Natural killer cell (primary cell): ENCODE measurements at regions not wholly inside any gene's neighbourhood (a gene's known extent, or its start where the extent isn't known, plus 50 kb on each side); places are given as distances from the start of the nearest gene placed in this dataset.

Experiments
- ATAC-seq, 3 donors: fragments of 150-1000 bp in 2 of 3; fragments of 200-7000 bp in 1 of 3; cut with Tn5 transposase; 1 replicate in 1 of 3; 2 replicates in 2 of 3; pipeline ENCODE4 v1.10.0; 2021; ENCODE audit warnings: mild to moderate bottlenecking in 2 of 3, moderate library complexity in 2 of 3
- DNase-seq, 2 donors: peaks; one replicate each; pipeline versions ENCODE4 v3.0.0 to v3.0.0-alpha.2; 2013 to 2021; ENCODE audit warnings: mixed read lengths in 1 of 2
- H3K27ac ChIP-seq: one replicate; pipeline ENCODE4 v1.5.1; 2013; ENCODE audit warnings: mild to moderate bottlenecking, low read length
- H3K27me3 ChIP-seq: one replicate; pipeline ENCODE4 v1.6.1; 2013; ENCODE audit warnings: low read length; ENCODE audit not compliant: control insufficient read depth, insufficient read depth
- H3K36me3 ChIP-seq: one replicate; pipeline ENCODE4 v1.6.1; 2013; ENCODE audit warnings: low read length; ENCODE audit not compliant: control insufficient read depth, insufficient read depth
- H3K4me1 ChIP-seq: one replicate; pipeline ENCODE4 v1.6.1; 2013; ENCODE audit warnings: low read length; ENCODE audit not compliant: control insufficient read depth, insufficient read depth
- H3K4me3 ChIP-seq: one replicate; pipeline ENCODE4 v1.5.1; 2013; ENCODE audit warnings: low read length
- H3K9me3 ChIP-seq: one replicate; pipeline ENCODE4 v1.6.1; 2013; ENCODE audit warnings: low read length; ENCODE audit not compliant: control insufficient read depth, insufficient read depth
- H3K27ac Mint-ChIP-seq, 2 donors: one replicate each; pipeline ENCODE4 v1.8.0; 2022; ENCODE audit warnings: mild to moderate bottlenecking in 2 of 2, mixed read lengths in 2 of 2, moderate library complexity in 1 of 2
- H3K27me3 Mint-ChIP-seq, 2 donors: one replicate each; pipeline ENCODE4 v1.8.0; 2022; ENCODE audit warnings: low read depth in 2 of 2, mixed read lengths in 2 of 2
- H3K36me3 Mint-ChIP-seq: one replicate; pipeline ENCODE4 v1.8.0; 2022; ENCODE audit warnings: mixed read lengths
- H3K4me1 Mint-ChIP-seq, 2 donors: one replicate each; pipeline ENCODE4 v1.8.0; 2022; ENCODE audit warnings: mixed read lengths in 2 of 2
- H3K4me3 Mint-ChIP-seq: one replicate; pipeline ENCODE4 v1.8.0; 2022; ENCODE audit warnings: mild to moderate bottlenecking, moderate library complexity, mixed read lengths
- H3K9me3 Mint-ChIP-seq, 2 donors: one replicate each; pipeline ENCODE4 v1.8.0; 2022; ENCODE audit warnings: mixed read lengths in 2 of 2
- CTCF ChIP-seq: fragments of 200-600 bp; IDR thresholded peaks from one replicate; pipeline ENCODE4 v1.8.0; 2022; ENCODE audit warnings: antibody characterized with exemption
- WGBS: methylation state at CpG from one replicate; pipeline ENCODE4 v1.1.7; 2013; ENCODE audit warnings: missing lambda C conversion rate; ENCODE audit not compliant: insufficient coverage; 5-methylcytosine and 5-hydroxymethylcytosine counted together
- intact Hi-C: fragments of 100-400 bp; cut with micrococcal nuclease; formaldehyde crosslinking; loops from one replicate; pipeline ENCODE4 v1.14.2; 2022

- no peak for TF ChIP-seq CTCF
- H3K27ac Mint-ChIP-seq = no peak overlapping the region
- H3K36me3 Mint-ChIP-seq = no peaks in the 10 kb centered on the region
- peaks cover 0 to 6% of the 10 kb centered on the region in 2 donors for H3K27me3 Mint-ChIP-seq
- H3K9me3 Mint-ChIP-seq = peaks cover 2 to 3% of the 10 kb centered on the region in 2 donors
- H3K27me3 ChIP-seq = no peaks in the 10 kb centered on the region
- no peaks in the 10 kb centered on the region for H3K36me3 ChIP-seq
- H3K4me3 ChIP-seq = no peak overlapping the region
- no peak for ATAC-seq
- no peak overlapping the region for H3K4me3 Mint-ChIP-seq
- H3K27ac ChIP-seq = no peak overlapping the region
- intact Hi-C loops = no loop called here
- H3K9me3 ChIP-seq = no peaks in the 10 kb centered on the region
- no peaks in the 10 kb centered on the region for H3K4me1 Mint-ChIP-seq
- no peak for DNase-seq
- H3K4me1 ChIP-seq = no peaks in the 10 kb centered on the region
- 92% methylated on average over 5 of the region's 5 CpGs for WGBS
These were observed 226.9 kb downstream of the GLRX3 start for GRCh38 chr10:130363051-130363450.

- Histone ChIP-seq H3K27ac (no peak overlapping the region), H3K4me1 (no peaks in the 10 kb centered on the region), H3K4me3 (no peak overlapping the region), H3K36me3 (no peaks in the 10 kb centered on the region), H3K27me3 (no peaks in the 10 kb centered on the region), H3K9me3 (no peaks in the 10 kb centered on the region)
- intact Hi-C loops = no loop called here
- WGBS = 93% methylated on average over 7 of the region's 8 CpGs
- H3K27ac Mint-ChIP-seq = no peak overlapping the region
- ATAC-seq (no peak), DNase-seq (no peak)
- peaks cover 2 to 3% of the 10 kb centered on the region in 2 donors for H3K9me3 Mint-ChIP-seq
- no peaks in the 10 kb centered on the region for H3K4me1 Mint-ChIP-seq
- TF ChIP-seq CTCF = no peak
- no peak overlapping the region for H3K4me3 Mint-ChIP-seq
- H3K36me3 Mint-ChIP-seq = no peaks in the 10 kb centered on the region
- peaks cover 0 to 6% of the 10 kb centered on the region in 2 donors for H3K27me3 Mint-ChIP-seq
These were observed 227.8 kb downstream of the GLRX3 start for GRCh38 chr10:130363899-130364445.

- WGBS = 70% methylated on average over 17 of the region's 17 CpGs
- Mint-ChIP-seq H3K27me3 (peaks cover 0 to 6% of the 10 kb centered on the region in 2 donors), H3K9me3 (peaks cover 2 to 3% of the 10 kb centered on the region in 2 donors), H3K4me1 (no peaks in the 10 kb centered on the region), H3K4me3 (no peak overlapping the region), H3K36me3 (no peaks in the 10 kb centered on the region), H3K27ac (no peak overlapping the region)
- no peaks in the 10 kb centered on the region for H3K9me3 ChIP-seq
- no peak for TF ChIP-seq CTCF
- intact Hi-C loops = no loop called here
- no peaks in the 10 kb centered on the region for H3K4me1 ChIP-seq
- H3K36me3 ChIP-seq = no peaks in the 10 kb centered on the region
- H3K27me3 ChIP-seq = no peaks in the 10 kb centered on the region
- DNase-seq (no peak), ATAC-seq (no peak)
- no peak overlapping the region for H3K27ac ChIP-seq
- no peak overlapping the region for H3K4me3 ChIP-seq
These were observed 228.6 kb downstream of the GLRX3 start for GRCh38 chr10:130364631-130365411.
